A549 (cell line): ENCODE measurements at regions not wholly inside any gene's neighbourhood (a gene's known extent, or its start where the extent isn't known, plus 50 kb on each side); places are given as distances from the start of the nearest gene placed in this dataset.

ENCODE experiments used
- TF ChIP-seq, protein P1 (sequence below): fragments of >200 bp; sonication (Bioruptor Twin); formaldehyde crosslinking; IDR thresholded peaks from 3 replicates; pipeline ENCODE4 v1.5.1; 2016
- TF ChIP-seq, protein P2 (sequence below): IDR thresholded peaks from 2 replicates; pipeline ENCODE4 v1.6.1; 2012

DNA sequence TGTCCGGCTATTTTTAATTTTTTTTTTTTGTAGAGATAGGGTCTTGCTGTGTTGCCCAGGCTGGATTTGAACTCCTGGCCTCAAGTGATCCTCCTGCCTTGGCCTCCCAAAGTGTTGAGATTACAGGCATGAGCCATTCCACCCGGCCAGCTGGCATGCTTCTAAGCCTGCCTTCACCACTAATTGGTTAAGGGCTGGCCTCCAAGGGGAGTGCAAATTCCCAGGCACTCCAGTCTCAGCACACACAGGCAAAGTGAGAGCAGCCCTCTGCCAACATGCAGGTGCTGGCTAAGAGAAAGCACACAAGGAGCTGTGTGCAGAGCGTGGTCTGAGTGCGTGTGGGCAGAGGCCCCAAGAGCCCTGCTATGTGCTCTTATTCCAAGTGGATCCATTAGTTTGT, 149.8 kb upstream of the HS3ST2 start:
- TF ChIP-seq, protein P1, sequence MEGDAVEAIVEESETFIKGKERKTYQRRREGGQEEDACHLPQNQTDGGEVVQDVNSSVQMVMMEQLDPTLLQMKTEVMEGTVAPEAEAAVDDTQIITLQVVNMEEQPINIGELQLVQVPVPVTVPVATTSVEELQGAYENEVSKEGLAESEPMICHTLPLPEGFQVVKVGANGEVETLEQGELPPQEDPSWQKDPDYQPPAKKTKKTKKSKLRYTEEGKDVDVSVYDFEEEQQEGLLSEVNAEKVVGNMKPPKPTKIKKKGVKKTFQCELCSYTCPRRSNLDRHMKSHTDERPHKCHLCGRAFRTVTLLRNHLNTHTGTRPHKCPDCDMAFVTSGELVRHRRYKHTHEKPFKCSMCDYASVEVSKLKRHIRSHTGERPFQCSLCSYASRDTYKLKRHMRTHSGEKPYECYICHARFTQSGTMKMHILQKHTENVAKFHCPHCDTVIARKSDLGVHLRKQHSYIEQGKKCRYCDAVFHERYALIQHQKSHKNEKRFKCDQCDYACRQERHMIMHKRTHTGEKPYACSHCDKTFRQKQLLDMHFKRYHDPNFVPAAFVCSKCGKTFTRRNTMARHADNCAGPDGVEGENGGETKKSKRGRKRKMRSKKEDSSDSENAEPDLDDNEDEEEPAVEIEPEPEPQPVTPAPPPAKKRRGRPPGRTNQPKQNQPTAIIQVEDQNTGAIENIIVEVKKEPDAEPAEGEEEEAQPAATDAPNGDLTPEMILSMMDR = no peak
- TF ChIP-seq, protein P2, sequence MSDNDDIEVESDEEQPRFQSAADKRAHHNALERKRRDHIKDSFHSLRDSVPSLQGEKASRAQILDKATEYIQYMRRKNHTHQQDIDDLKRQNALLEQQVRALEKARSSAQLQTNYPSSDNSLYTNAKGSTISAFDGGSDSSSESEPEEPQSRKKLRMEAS = no peak
